Neural progenitor cell (in vitro differentiated cells): ENCODE measurements at regions not wholly inside any gene's neighbourhood (a gene's known extent, or its start where the extent isn't known, plus 50 kb on each side); places are given as distances from the start of the nearest gene placed in this dataset.

Experiments used
- CTCF ChIP-seq: fragments of 200-600 bp; sonication (generic); IDR thresholded peaks from 2 replicates; pipeline ENCODE4 v1.5.1; 2017; ENCODE audit warnings: antibody characterized with exemption, mild to moderate bottlenecking
- EZH2 ChIP-seq: fragments of 200-600 bp; sonication (generic); IDR thresholded peaks from 2 replicates; pipeline ENCODE4 v1.6.1; 2017; ENCODE audit warnings: antibody characterized with exemption, mild to moderate bottlenecking, moderate library complexity
- EZH2phosphoT487 ChIP-seq: fragments of 200-600 bp; sonication (generic); IDR thresholded peaks from 2 replicates; pipeline ENCODE4 v1.6.1; 2017; ENCODE audit warnings: antibody characterized with exemption

- TF ChIP-seq CTCF, result no peak
- TF ChIP-seq EZH2phosphoT487, result no peak
- no peak for TF ChIP-seq EZH2
Measured at GRCh38 chr13:61916483-61916882, 500.8 kb upstream of the PCDH20 start.
